SJSA1 (cell line): ENCODE measurements at regions not wholly inside any gene's neighbourhood (a gene's known extent, or its start where the extent isn't known, plus 50 kb on each side); places are given as distances from the start of the nearest gene placed in this dataset.
A peak's percentile ranks its signal among the peaks of the same experiment; 100 is the strongest.
"Not testable (repeated sequence)": the region's sequence is repeated elsewhere in the genome, so short reads cannot be mapped to it uniquely, and the experiment has no call there.

Experiments
- DNase-seq, 2 experiments: peaks; one replicate each; pipeline ENCODE4 v3.0.0-alpha.2; 2015 to 2020; ENCODE audit warnings: low spot score in 2 of 2, low read depth in 1 of 2
- H3K27ac ChIP-seq: fragments of 250-450 bp; sonication (Bioruptor Pico); 2 replicates; pipeline ENCODE4 v1.5.1; 2020; ENCODE audit warnings: mild to moderate bottlenecking, moderate library complexity
- H3K27me3 ChIP-seq: fragments of 250-450 bp; sonication (Bioruptor Pico); replicated peaks from 2 replicates; pipeline ENCODE4 v1.5.1; 2020; ENCODE audit warnings: mild to moderate bottlenecking, moderate library complexity
- H3K36me3 ChIP-seq: fragments of 250-450 bp; sonication (Bioruptor Pico); 2 replicates; pipeline ENCODE4 v1.5.1; 2020; ENCODE audit warnings: mild to moderate bottlenecking
- H3K4me1 ChIP-seq: fragments of 250-450 bp; sonication (Bioruptor Pico); replicated peaks from 2 replicates; pipeline ENCODE4 v1.6.1; 2021; ENCODE audit warnings: mild to moderate bottlenecking
- H3K4me3 ChIP-seq: fragments of 250-450 bp; sonication (Bioruptor Pico); 2 replicates; pipeline ENCODE4 v1.5.1; 2020; ENCODE audit warnings: mild to moderate bottlenecking
- H3K9me3 ChIP-seq: fragments of 250-450 bp; sonication (Bioruptor Pico); replicated peaks from 2 replicates; pipeline ENCODE4 v1.5.1; 2020; ENCODE audit warnings: mild to moderate bottlenecking

- H3K27ac ChIP-seq: no peak overlapping the region
- no peak overlapping the region for H3K4me3 ChIP-seq
- H3K9me3 ChIP-seq: no peaks in the 10 kb centered on the region
- no peaks in the 10 kb centered on the region for H3K27me3 ChIP-seq
- H3K36me3 ChIP-seq: no peaks in the 10 kb centered on the region
- peaks cover 12% of the 10 kb centered on the region for H3K4me1 ChIP-seq
- no peak for DNase-seq
Measured at GRCh38 chrX:45447995-45448394, 247.3 kb upstream of the DIPK2B start.

GRCh38 chrX:45447331-45447730 is 246.7 kb upstream of the DIPK2B start:
- Histone ChIP-seq H3K4me1 (peaks cover 12% of the 10 kb centered on the region), H3K4me3 (no peak overlapping the region), H3K27ac (no peak overlapping the region), H3K36me3 (no peaks in the 10 kb centered on the region), H3K27me3 (no peaks in the 10 kb centered on the region), H3K9me3 (no peaks in the 10 kb centered on the region)
- DNase-seq: no peak

- Histone ChIP-seq H3K4me3 (no peak overlapping the region), H3K27me3 (no peaks in the 10 kb centered on the region), H3K9me3 (no peaks in the 10 kb centered on the region), H3K27ac (no peak overlapping the region), H3K36me3 (no peaks in the 10 kb centered on the region), H3K4me1 (peaks cover 12% of the 10 kb centered on the region)
- DNase-seq: peak in 1 of 2 experiments; percentile 40
Measured at GRCh38 chrX:45445745-45446412, 245.2 kb upstream of the DIPK2B start.

GRCh38 chrX:45437186-45437585 is 236.5 kb upstream of the DIPK2B start:
- DNase-seq: no peak
- no peak overlapping the region for H3K4me3 ChIP-seq
- H3K9me3 ChIP-seq: no peaks in the 10 kb centered on the region
- no peaks in the 10 kb centered on the region for H3K36me3 ChIP-seq
- H3K4me1 ChIP-seq: no peaks in the 10 kb centered on the region
- no peak overlapping the region for H3K27ac ChIP-seq
- no peaks in the 10 kb centered on the region for H3K27me3 ChIP-seq

- no peak overlapping the region for H3K27ac ChIP-seq
- H3K9me3 ChIP-seq: no peaks in the 10 kb centered on the region
- no peaks in the 10 kb centered on the region for H3K27me3 ChIP-seq
- no peak overlapping the region for H3K4me3 ChIP-seq
- H3K4me1 ChIP-seq: no peaks in the 10 kb centered on the region
- no peak for DNase-seq
- no peaks in the 10 kb centered on the region for H3K36me3 ChIP-seq
Measured at GRCh38 chrX:45435481-45435880, 234.8 kb upstream of the DIPK2B start.

- no peak overlapping the region for H3K4me3 ChIP-seq
- no peak overlapping the region for H3K27ac ChIP-seq
- no peak for DNase-seq
- no peaks in the 10 kb centered on the region for H3K9me3 ChIP-seq
- H3K36me3 ChIP-seq: no peaks in the 10 kb centered on the region
- H3K4me1 ChIP-seq: no peaks in the 10 kb centered on the region
- H3K27me3 ChIP-seq: no peaks in the 10 kb centered on the region
Measured at GRCh38 chrX:45434231-45434630, 233.6 kb upstream of the DIPK2B start.

GRCh38 chrX:45428831-45429230 is 228.2 kb upstream of the DIPK2B start:
- no peak overlapping the region for H3K27ac ChIP-seq
- H3K36me3 ChIP-seq: no peaks in the 10 kb centered on the region
- no peak overlapping the region for H3K4me3 ChIP-seq
- no peaks in the 10 kb centered on the region for H3K27me3 ChIP-seq
- H3K9me3 ChIP-seq: no peaks in the 10 kb centered on the region
- H3K4me1 ChIP-seq: no peaks in the 10 kb centered on the region
- no peak for DNase-seq

GRCh38 chrX:45424326-45424725 is 223.7 kb upstream of the DIPK2B start:
- Histone ChIP-seq H3K4me1 (no peaks in the 10 kb centered on the region), H3K4me3 (no peak overlapping the region), H3K27me3 (no peaks in the 10 kb centered on the region), H3K36me3 (no peaks in the 10 kb centered on the region), H3K9me3 (no peaks in the 10 kb centered on the region), H3K27ac (no peak overlapping the region)
- DNase-seq: no peak

GRCh38 chrX:45422216-45422925 is 221.7 kb upstream of the DIPK2B start:
- H3K36me3 ChIP-seq: no peaks in the 10 kb centered on the region
- no peak overlapping the region for H3K4me3 ChIP-seq

GRCh38 chrX:45421806-45422205 is 221.1 kb upstream of the DIPK2B start:
- Histone ChIP-seq H3K27ac (no peak overlapping the region), H3K9me3 (no peaks in the 10 kb centered on the region), H3K4me3 (no peak overlapping the region), H3K27me3 (no peaks in the 10 kb centered on the region), H3K4me1 (no peaks in the 10 kb centered on the region), H3K36me3 (no peaks in the 10 kb centered on the region)
- DNase-seq: no peak

More at GRCh38 chrX:45422216-45422925, 221.7 kb upstream of the DIPK2B start:
- Histone ChIP-seq H3K9me3 (no peaks in the 10 kb centered on the region), H3K27ac (no peak overlapping the region), H3K4me1 (no peaks in the 10 kb centered on the region), H3K27me3 (no peaks in the 10 kb centered on the region)
- DNase-seq: no peak

- no peaks in the 10 kb centered on the region for H3K9me3 ChIP-seq
- H3K27ac ChIP-seq: no peak overlapping the region
- H3K4me1 ChIP-seq: no peaks in the 10 kb centered on the region
- H3K27me3 ChIP-seq: no peaks in the 10 kb centered on the region
- H3K4me3 ChIP-seq: no peak overlapping the region
- no peaks in the 10 kb centered on the region for H3K36me3 ChIP-seq
- DNase-seq: no peak
Measured at GRCh38 chrX:45404206-45404605, 203.5 kb upstream of the DIPK2B start.

- Histone ChIP-seq H3K9me3 (no peaks in the 10 kb centered on the region), H3K4me1 (no peaks in the 10 kb centered on the region), H3K4me3 (no peak overlapping the region), H3K27ac (no peak overlapping the region), H3K36me3 (no peaks in the 10 kb centered on the region), H3K27me3 (no peaks in the 10 kb centered on the region)
- no peak for DNase-seq
Measured at GRCh38 chrX:45401923-45402322, 201.2 kb upstream of the DIPK2B start.

- not testable (repeated sequence) for H3K36me3 ChIP-seq, H3K27ac ChIP-seq, H3K27me3 ChIP-seq, H3K4me3 ChIP-seq, H3K9me3 ChIP-seq, H3K4me1 ChIP-seq, DNase-seq
Measured at GRCh38 chrX:45400951-45401725, 200.5 kb upstream of the DIPK2B start.
